Ovary (tissue), 7 donors: ENCODE measurements at regions not wholly inside any gene's neighbourhood (a gene's known extent, or its start where the extent isn't known, plus 50 kb on each side); places are given as distances from the start of the nearest gene placed in this dataset.

Experiments
- DNase-seq, 5 donors: peaks; one replicate each; pipeline ENCODE4 v3.0.0-alpha.2; 2019 to 2020
- H3K27ac ChIP-seq, 2 donors: fragments of 200-600 bp; one replicate each; pipeline versions ENCODE4 v1.5.1 to v1.8.0; 2019 to 2022
- H3K27me3 ChIP-seq: fragments of 200-600 bp; one replicate; pipeline ENCODE4 v1.8.0; 2022
- H3K36me3 ChIP-seq: fragments of 200-600 bp; sonication (generic); one replicate; pipeline ENCODE4 v1.5.1; 2019
- H3K4me1 ChIP-seq: one replicate; pipeline ENCODE4 v1.8.1; 2013; ENCODE audit warnings: mild to moderate bottlenecking, moderate library complexity; ENCODE audit not compliant: insufficient read depth
- H3K4me3 ChIP-seq: fragments of 200-600 bp; sonication (generic); one replicate; pipeline ENCODE4 v1.5.1; 2017
- H3K9me3 ChIP-seq, 2 donors: fragments of 200-600 bp in 1 of 2; sonication (generic) in 1 of 2; one replicate each; pipeline versions ENCODE4 v1.5.1 to v1.8.1; 2013 to 2019; ENCODE audit warnings: mild to moderate bottlenecking in 1 of 2, moderate library complexity in 1 of 2
- EP300 ChIP-seq: sonication (generic); formaldehyde crosslinking; IDR thresholded peaks from one replicate; pipeline ENCODE4 v1.6.1; 2017; ENCODE audit warnings: antibody characterized with exemption
- POLR2A ChIP-seq: fragments of 450-650 bp; IDR thresholded peaks from one replicate; pipeline ENCODE4 v1.6.1; 2017; ENCODE audit warnings: antibody characterized with exemption, mild to moderate bottlenecking, moderate library complexity
- WGBS, 3 donors: extraction: QIAGEN DNeasy Blood & Tissue Kit in 1 of 3; methylation state at CpG; one replicate each; pipeline versions ENCODE4 v1.1.5 to v1.1.7; 2013 to 2017; 5-methylcytosine and 5-hydroxymethylcytosine counted together
- intact Hi-C, 4 donors: fragments of 100-400 bp; cut with DNase I; formaldehyde crosslinking; loops; one replicate each; pipeline versions ENCODE4 v1.11.0 to v1.15.1; 2022 to 2023
- TF ChIP-seq, protein P1 (sequence below), 3 donors: fragments of 450-650 bp in 2 of 3; fragments of 200-600 bp in 1 of 3; IDR thresholded peaks; one replicate each; pipeline versions ENCODE4 v1.5.1 to v1.8.0; 2016 to 2022; ENCODE audit warnings: antibody characterized with exemption in 3 of 3, mild to moderate bottlenecking in 1 of 3
- donor health status: DM: no; HTN: no; CAD: no; lungs with moderate emphysema.
- donor health status: DM: no; HTN: no; CAD: no.
- donor health status: Bipolar disorder and iron deficiency.
- donor health status: DM: no; HTN: no; CAD: no.
- donor health status: DM: yes; HTN: yes; CAD: no.

GRCh38 chr10:44511166-44511565 is 126.3 kb upstream of the CXCL12 start:
- 76 to 88% (median 87%) methylated on average over 2 of the region's 2 CpGs for WGBS, 3 donors
- H3K4me1 ChIP-seq: no peaks in the 10 kb centered on the region
- H3K27me3 ChIP-seq: no peaks in the 10 kb centered on the region
- H3K27ac ChIP-seq: no peak overlapping the region
- intact Hi-C loops: no loop called here
- H3K36me3 ChIP-seq: no peaks in the 10 kb centered on the region
- no peaks in the 10 kb centered on the region for H3K9me3 ChIP-seq
- TF ChIP-seq, protein P1, sequence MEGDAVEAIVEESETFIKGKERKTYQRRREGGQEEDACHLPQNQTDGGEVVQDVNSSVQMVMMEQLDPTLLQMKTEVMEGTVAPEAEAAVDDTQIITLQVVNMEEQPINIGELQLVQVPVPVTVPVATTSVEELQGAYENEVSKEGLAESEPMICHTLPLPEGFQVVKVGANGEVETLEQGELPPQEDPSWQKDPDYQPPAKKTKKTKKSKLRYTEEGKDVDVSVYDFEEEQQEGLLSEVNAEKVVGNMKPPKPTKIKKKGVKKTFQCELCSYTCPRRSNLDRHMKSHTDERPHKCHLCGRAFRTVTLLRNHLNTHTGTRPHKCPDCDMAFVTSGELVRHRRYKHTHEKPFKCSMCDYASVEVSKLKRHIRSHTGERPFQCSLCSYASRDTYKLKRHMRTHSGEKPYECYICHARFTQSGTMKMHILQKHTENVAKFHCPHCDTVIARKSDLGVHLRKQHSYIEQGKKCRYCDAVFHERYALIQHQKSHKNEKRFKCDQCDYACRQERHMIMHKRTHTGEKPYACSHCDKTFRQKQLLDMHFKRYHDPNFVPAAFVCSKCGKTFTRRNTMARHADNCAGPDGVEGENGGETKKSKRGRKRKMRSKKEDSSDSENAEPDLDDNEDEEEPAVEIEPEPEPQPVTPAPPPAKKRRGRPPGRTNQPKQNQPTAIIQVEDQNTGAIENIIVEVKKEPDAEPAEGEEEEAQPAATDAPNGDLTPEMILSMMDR (IDR thresholded peaks at IDR 0.05): no peak
- TF ChIP-seq POLR2A (no peak), EP300 (no peak)
- no peak overlapping the region for H3K4me3 ChIP-seq
- DNase-seq: no peak

DNA sequence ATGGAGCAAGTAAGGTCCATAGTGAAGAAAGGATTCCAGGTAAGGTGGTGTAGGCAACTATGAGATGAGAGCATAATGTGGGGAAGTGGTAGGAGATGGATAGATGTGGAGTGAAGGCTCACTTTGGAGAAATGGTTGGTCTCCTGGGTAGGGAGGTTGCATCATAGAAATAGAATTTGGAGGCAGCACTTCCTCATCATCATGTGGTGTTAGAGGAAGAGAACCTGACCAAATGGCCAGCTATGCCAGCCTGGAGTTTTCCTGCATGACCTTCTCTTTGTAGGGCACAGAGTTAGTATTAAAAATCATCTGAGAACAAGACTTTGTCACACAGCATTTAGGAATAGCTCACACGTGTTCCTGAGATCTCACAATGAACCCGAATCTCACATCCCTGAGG is 126.7 kb upstream of the CXCL12 start:
- no peaks in the 10 kb centered on the region for H3K9me3 ChIP-seq
- H3K27ac ChIP-seq: no peak overlapping the region
- H3K4me1 ChIP-seq: no peaks in the 10 kb centered on the region
- H3K4me3 ChIP-seq: no peak overlapping the region
- no peak for DNase-seq
- H3K27me3 ChIP-seq: no peaks in the 10 kb centered on the region
- WGBS, 3 donors: 80 to 90% (median 88%) methylated on average over 2 of the region's 2 CpGs
- intact Hi-C loops: no loop called here
- H3K36me3 ChIP-seq: no peaks in the 10 kb centered on the region
- TF ChIP-seq POLR2A: no peak
- TF ChIP-seq, protein P1 (IDR thresholded peaks at IDR 0.05): no peak
- TF ChIP-seq EP300: no peak

DNA sequence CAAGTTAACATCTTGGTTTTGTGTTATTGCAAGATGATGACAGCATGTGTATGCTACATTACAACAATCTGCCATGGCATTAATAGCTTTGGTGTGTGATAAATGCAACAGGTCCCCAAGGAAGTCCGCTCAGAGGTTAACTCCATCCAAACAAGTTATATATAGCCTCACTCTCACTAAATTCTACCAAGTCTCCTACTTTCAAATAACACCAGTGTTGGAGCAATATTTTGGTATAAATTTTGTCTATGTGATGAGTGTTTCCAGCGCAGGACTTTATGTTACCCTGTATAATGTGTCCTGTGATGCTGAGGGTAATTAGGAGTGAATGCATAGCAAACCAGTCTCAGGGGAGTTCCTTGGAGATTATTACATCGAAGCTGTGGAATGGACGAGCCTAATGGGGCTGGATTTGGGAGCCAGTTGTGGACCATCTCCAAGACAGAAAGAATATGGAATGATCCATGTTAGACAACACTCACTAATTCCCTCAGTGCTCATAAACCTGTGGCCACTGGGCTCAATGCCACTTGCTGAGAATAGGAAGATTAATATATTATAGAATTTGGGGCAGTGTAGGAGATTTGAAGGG is 127.6 kb upstream of the CXCL12 start:
- no peaks in the 10 kb centered on the region for H3K9me3 ChIP-seq
- TF ChIP-seq, protein P1 (IDR thresholded peaks at IDR 0.05): no peak
- no peak for TF ChIP-seq POLR2A
- TF ChIP-seq EP300: no peak
- no peaks in the 10 kb centered on the region for H3K36me3 ChIP-seq
- no peaks in the 10 kb centered on the region for H3K4me1 ChIP-seq
- WGBS, 3 donors: 72 to 85% (median 83%) methylated on average over 4 of the region's 4 CpGs
- H3K27me3 ChIP-seq: no peaks in the 10 kb centered on the region
- DNase-seq: no peak
- H3K4me3 ChIP-seq: no peak overlapping the region
- intact Hi-C loops: no loop called here
- no peak overlapping the region for H3K27ac ChIP-seq

GRCh38 chr10:44513591-44513990 is 128.7 kb upstream of the CXCL12 start:
- H3K27ac ChIP-seq: no peak overlapping the region
- H3K9me3 ChIP-seq: no peaks in the 10 kb centered on the region
- no peaks in the 10 kb centered on the region for H3K4me1 ChIP-seq
- intact Hi-C loops: no loop called here
- no peak overlapping the region for H3K4me3 ChIP-seq
- no peaks in the 10 kb centered on the region for H3K36me3 ChIP-seq
- DNase-seq: no peak
- no peaks in the 10 kb centered on the region for H3K27me3 ChIP-seq
- no peak for TF ChIP-seq POLR2A
- 58 to 64% (median 62%) methylated on average over 5 of the region's 5 CpGs for WGBS, 3 donors

- peaks cover 3% of the 10 kb centered on the region for H3K4me1 ChIP-seq
- H3K27me3 ChIP-seq: no peaks in the 10 kb centered on the region
- WGBS, 3 donors: 59 to 78% (median 75%) methylated on average over 6 of the region's 6 CpGs
- intact Hi-C loops: no loop called here
- no peaks in the 10 kb centered on the region for H3K9me3 ChIP-seq
- no peak for DNase-seq
- H3K36me3 ChIP-seq: no peaks in the 10 kb centered on the region
- no peak overlapping the region for H3K27ac ChIP-seq
- TF ChIP-seq POLR2A: no peak
- no peak for TF ChIP-seq EP300
- TF ChIP-seq, protein P1 (IDR thresholded peaks at IDR 0.05): no peak
- H3K4me3 ChIP-seq: no peak overlapping the region
These were observed 132.0 kb upstream of the CXCL12 start for GRCh38 chr10:44516891-44517290.
